GM12878 (cell line): ENCODE measurements at regions not wholly inside any gene's neighbourhood (a gene's known extent, or its start where the extent isn't known, plus 50 kb on each side); places are given as distances from the start of the nearest gene placed in this dataset.
"Not testable (repeated sequence)": the region's sequence is repeated elsewhere in the genome, so short reads cannot be mapped to it uniquely, and the experiment has no call there.

Experiments
- ATAC-seq: fragments of 200-7000 bp; cut with Tn5 transposase; 3 replicates; pipeline ENCODE4 v1.9.1; 2020; ENCODE audit warnings: mild to moderate bottlenecking, moderate library complexity
- BruUV-seq: library from RNA; stranded (reverse); fragments of 400-500 nt; replicated peaks from 2 replicates; lab custom pipeline; 2021; lab: Mats Ljungman, UMichigan
- CTCF ChIA-PET: fragments of 300-600 bp; sonication (Branson Sonifier 250); formaldehyde crosslinking; extraction: SDS; loops from one replicate; lab custom pipeline; 2021; ENCODE audit warnings: inconsistent platforms; lab: Yijun Ruan, JAX
- POLR2A ChIA-PET: fragments of 350-600 bp; formaldehyde crosslinking; extraction: SDS; loops from one replicate; lab custom pipeline; 2021; ENCODE audit warnings: inconsistent platforms; lab: Charles Lee
- RAD21 ChIA-PET: fragments of 300-600 bp; sonication (Branson Sonifier 250); formaldehyde crosslinking; loops from one replicate; lab custom pipeline; 2023; ENCODE audit warnings: antibody characterized with exemption; ENCODE audit not compliant: unreplicated experiment; lab: Charles Lee
- SMC1A ChIA-PET: fragments of 300-600 bp; sonication (Branson Sonifier 250); formaldehyde crosslinking; loops from one replicate; lab custom pipeline; 2023; ENCODE audit not compliant: unreplicated experiment, uncharacterized antibody; lab: Charles Lee
- DNase-seq: peaks from one replicate; pipeline ENCODE4 v3.0.0-alpha.2; 2011; ENCODE audit warnings: low read depth, low spot score
- FAIRE-seq: peaks from 3 replicates; lab custom pipeline; 2011; peaks lifted over from hg19 to GRCh38; lab: Jason Lieb, UNC
- H2AFZ ChIP-seq: 2 replicates; pipeline ENCODE4 v1.6.0; 2011; ENCODE audit warnings: low read depth, low read length, control low read depth; ENCODE audit not compliant: control insufficient read depth
- H3K27ac ChIP-seq: 2 replicates; pipeline ENCODE4 v1.5.1; 2011; ENCODE audit warnings: control low read depth; ENCODE audit not compliant: control insufficient read depth, insufficient read depth
- H3K27me3 ChIP-seq, 2 experiments: replicated peaks in 1 of 2; 2 replicates each; pipeline versions ENCODE4 v1.6.0 to v1.6.1; 2011; ENCODE audit warnings: low read length in 1 of 2; ENCODE audit not compliant: control insufficient read depth in 2 of 2, insufficient read depth in 2 of 2
- H3K36me3 ChIP-seq, 2 experiments: 2 replicates each; pipeline ENCODE4 v1.5.1; 2011; ENCODE audit warnings: low read length in 1 of 2; ENCODE audit not compliant: control insufficient read depth in 2 of 2, insufficient read depth in 2 of 2
- H3K4me1 ChIP-seq: 2 replicates; pipeline ENCODE4 v1.6.1; 2011; ENCODE audit warnings: mild to moderate bottlenecking, low read length, moderate library complexity, mixed read lengths; ENCODE audit not compliant: control insufficient read depth, insufficient read depth
- H3K4me2 ChIP-seq: 2 replicates; pipeline ENCODE4 v1.6.0; 2011; ENCODE audit warnings: control low read depth; ENCODE audit not compliant: control insufficient read depth, insufficient read depth
- H3K4me3 ChIP-seq: fragments of 200-600 bp; sonication (generic); 2 replicates; pipeline ENCODE4 v1.5.1; 2016
- H3K79me2 ChIP-seq: 2 replicates; pipeline ENCODE4 v1.6.0; 2011; ENCODE audit warnings: low read length; ENCODE audit not compliant: control insufficient read depth, insufficient read depth
- H3K9ac ChIP-seq: 2 replicates; pipeline ENCODE4 v1.8.0; 2011; ENCODE audit warnings: low read length, control low read depth, mixed read lengths; ENCODE audit not compliant: control insufficient read depth, insufficient read depth
- H3K9me3 ChIP-seq: replicated peaks from 3 replicates; pipeline ENCODE4 v1.5.1; 2011; ENCODE audit warnings: mild to moderate bottlenecking, low read length; ENCODE audit not compliant: control insufficient read depth, insufficient read depth
- H4K20me1 ChIP-seq: 2 replicates; pipeline ENCODE4 v1.6.0; 2011; ENCODE audit not compliant: control insufficient read depth, insufficient read depth
- WGBS: methylation state at CpG from one replicate; pipeline ENCODE4 v1.1.6; 2016; ENCODE audit warnings: low lambda C conversion rate; ENCODE audit not compliant: insufficient replicate concordance, insufficient coverage; ENCODE audit errors: missing lambda C conversion rate; 5-methylcytosine and 5-hydroxymethylcytosine counted together
- in situ Hi-C: fragments of 300-500 bp; cut with MboI; formaldehyde crosslinking; loops from 9 replicates; pipeline ENCODE4 v1.14.3; 2018; ENCODE audit warnings: mixed read lengths
- intact Hi-C: fragments of 100-400 bp; cut with micrococcal nuclease; formaldehyde crosslinking; loops from one replicate; pipeline ENCODE4 v1.14.2; 2022; ENCODE audit not compliant: unreplicated experiment

DNA sequence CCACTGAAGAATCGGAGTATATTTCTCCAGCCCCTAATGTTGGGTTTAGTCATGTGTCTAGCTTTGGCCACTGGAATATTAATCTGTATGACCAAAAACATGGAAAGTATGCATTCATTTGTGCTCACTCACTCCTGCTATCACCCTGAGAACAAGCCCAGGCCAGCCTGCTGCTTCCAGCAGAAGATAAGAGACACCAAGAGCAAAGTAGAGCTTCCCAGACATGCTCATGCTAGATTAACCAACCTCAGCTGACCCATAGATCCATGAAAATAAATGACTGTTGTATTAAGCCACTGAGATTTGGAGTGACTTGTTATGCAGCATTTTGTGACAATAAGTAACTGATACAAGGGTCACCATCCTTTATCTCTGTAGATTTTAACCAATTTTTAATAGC is 96.9 kb downstream of the UNC93B1 start:
- H3K9ac ChIP-seq, H3K4me3 ChIP-seq, H3K4me2 ChIP-seq, H2AFZ ChIP-seq, H3K79me2 ChIP-seq, RAD21 ChIA-PET, SMC1A ChIA-PET, FAIRE-seq, in situ Hi-C loops, H4K20me1 ChIP-seq, BruUV-seq, intact Hi-C loops, POLR2A ChIA-PET, H3K4me1 ChIP-seq, H3K36me3 ChIP-seq, DNase-seq, H3K27ac ChIP-seq, CTCF ChIA-PET, H3K27me3 ChIP-seq, ATAC-seq, H3K9me3 ChIP-seq: not testable (repeated sequence)
- WGBS = 0% methylated on average over 1 of the region's 1 CpG

GRCh38 chr11:67899462-67899861 is 104.4 kb downstream of the UNC93B1 start:
- H3K9me3 ChIP-seq, H3K27me3 ChIP-seq, RAD21 ChIA-PET, H3K36me3 ChIP-seq, H3K4me2 ChIP-seq, DNase-seq, FAIRE-seq, in situ Hi-C loops, intact Hi-C loops, H4K20me1 ChIP-seq, H2AFZ ChIP-seq, H3K9ac ChIP-seq, BruUV-seq, H3K79me2 ChIP-seq, ATAC-seq, SMC1A ChIA-PET, H3K4me1 ChIP-seq, CTCF ChIA-PET, H3K4me3 ChIP-seq, H3K27ac ChIP-seq, POLR2A ChIA-PET: not testable (repeated sequence)
- WGBS = 23% methylated on average over 2 of the region's 2 CpGs

DNA sequence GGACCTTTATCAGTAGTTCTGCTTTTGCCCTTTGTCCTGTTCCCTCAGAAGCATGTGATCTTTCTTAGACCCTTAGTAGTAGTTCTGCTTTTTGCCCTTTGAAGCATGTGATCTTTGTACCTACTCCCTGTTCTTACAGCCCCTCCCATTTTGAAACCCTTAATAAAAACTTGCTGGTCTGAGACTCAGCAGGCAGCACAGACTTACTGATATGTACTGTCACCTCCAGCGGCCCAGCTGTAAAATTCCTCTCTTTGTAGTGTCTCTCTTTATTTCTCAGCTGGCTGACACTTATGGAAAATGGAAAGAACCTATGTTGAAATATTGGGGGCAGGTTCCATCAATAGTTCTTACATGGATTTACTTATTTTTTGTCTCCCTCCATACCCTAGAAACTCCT is 110.4 kb downstream of the UNC93B1 start:
- FAIRE-seq, H3K79me2 ChIP-seq, H2AFZ ChIP-seq, H4K20me1 ChIP-seq, H3K4me2 ChIP-seq, H3K27me3 ChIP-seq, POLR2A ChIA-PET, CTCF ChIA-PET, H3K27ac ChIP-seq, RAD21 ChIA-PET, SMC1A ChIA-PET, intact Hi-C loops, H3K9me3 ChIP-seq, H3K9ac ChIP-seq, H3K4me1 ChIP-seq, ATAC-seq, H3K36me3 ChIP-seq, BruUV-seq, in situ Hi-C loops, H3K4me3 ChIP-seq, DNase-seq: not testable (repeated sequence)
- 0% methylated on average over 1 of the region's 1 CpG for WGBS

DNA sequence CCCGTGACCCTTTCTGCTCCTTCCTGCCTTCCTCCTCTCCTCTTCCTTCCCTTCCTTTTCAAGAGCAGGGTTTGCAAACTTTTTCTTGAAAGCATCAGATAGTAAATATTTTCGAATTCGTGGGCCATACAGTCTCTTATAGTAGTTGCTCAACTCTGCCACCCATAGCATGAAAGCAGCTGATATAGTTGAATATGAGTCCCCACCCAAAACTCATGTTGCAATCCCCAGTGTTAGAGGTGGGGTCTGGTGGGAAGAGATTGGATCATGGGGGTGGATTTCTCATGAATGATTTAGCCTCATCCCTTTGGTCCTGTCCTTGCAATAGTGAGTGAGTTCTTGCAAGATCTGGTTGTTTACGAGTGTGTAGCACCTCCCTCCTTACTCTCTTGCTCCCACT is 114.3 kb downstream of the UNC93B1 start:
- BruUV-seq, H3K4me1 ChIP-seq, in situ Hi-C loops, SMC1A ChIA-PET, H3K9me3 ChIP-seq, H3K27ac ChIP-seq, H3K4me2 ChIP-seq, CTCF ChIA-PET, H2AFZ ChIP-seq, H3K27me3 ChIP-seq, POLR2A ChIA-PET, H3K79me2 ChIP-seq, H3K4me3 ChIP-seq, intact Hi-C loops, RAD21 ChIA-PET, ATAC-seq, H4K20me1 ChIP-seq, H3K9ac ChIP-seq, H3K36me3 ChIP-seq, DNase-seq, FAIRE-seq: not testable (repeated sequence)
- WGBS = 14% methylated on average over 3 of the region's 4 CpGs
